Right kidney (tissue), 1 donor: ENCODE measurements at regions not wholly inside any gene's neighbourhood (a gene's known extent, or its start where the extent isn't known, plus 50 kb on each side); places are given as distances from the start of the nearest gene placed in this dataset.
"Not testable (repeated sequence)": the region's sequence is repeated elsewhere in the genome, so short reads cannot be mapped to it uniquely, and the experiment has no call there.

Source experiments
- DNase-seq: peaks from one replicate; pipeline ENCODE4 v3.0.0-alpha.2; 2016

DNA sequence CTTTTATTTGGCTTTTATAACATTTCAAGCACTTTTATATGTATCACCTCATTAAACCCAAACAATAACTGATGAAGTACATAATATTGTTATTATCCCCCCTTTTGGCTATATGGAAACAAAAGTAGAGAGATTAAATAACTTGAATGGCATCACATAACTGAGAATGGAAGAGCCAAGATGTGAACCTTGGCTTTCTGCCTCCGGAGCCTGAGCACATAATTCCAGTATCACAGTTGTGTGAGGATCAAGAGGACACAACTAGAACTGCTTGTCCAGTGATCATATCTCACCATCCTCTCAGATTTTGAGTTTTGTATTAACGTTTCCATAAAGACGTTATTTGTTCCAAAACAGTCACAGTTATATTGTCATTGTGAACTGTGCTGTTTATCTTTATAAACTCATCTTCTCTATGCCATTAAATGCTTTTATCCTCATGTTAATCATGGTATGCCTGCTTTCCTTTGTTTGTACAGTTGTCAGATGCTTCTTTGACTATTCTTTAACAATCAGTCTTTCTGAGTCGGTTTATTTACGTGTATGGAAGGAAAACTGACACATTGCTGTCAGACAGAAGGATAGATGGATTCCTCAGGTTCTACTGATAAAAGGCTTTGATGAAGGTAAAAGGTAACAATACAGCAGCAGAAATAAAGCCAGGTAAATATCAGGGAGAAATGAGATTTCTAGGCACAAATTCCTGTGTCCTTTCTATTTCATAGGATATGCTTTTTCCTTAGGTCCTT, 92.0 kb upstream of the FAM13C start:
- no peak for DNase-seq

GRCh38 chr10:59448616-59449015, 86.3 kb upstream of the FAM13C start:
- DNase-seq = no peak

DNA sequence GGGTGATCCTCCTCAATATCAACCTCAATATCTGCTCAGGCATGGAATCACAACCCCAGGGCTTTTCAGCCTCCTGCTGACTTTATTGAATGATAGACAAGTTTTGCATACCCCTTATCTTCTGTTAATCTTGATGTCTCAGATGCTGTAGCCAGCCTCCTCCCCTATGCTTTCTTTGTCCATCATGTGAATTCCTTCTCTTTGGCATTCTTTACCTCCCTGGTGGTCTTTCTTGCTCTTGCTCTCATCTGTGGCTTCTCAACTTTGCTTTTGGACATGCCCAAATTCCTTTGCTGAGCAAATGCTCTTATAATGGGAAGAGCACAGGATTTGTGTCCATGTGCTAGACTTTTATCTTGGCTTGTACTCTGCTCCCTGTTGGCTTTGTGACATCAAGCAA, 73.4 kb upstream of the FAM13C start:
- no peak for DNase-seq

DNA sequence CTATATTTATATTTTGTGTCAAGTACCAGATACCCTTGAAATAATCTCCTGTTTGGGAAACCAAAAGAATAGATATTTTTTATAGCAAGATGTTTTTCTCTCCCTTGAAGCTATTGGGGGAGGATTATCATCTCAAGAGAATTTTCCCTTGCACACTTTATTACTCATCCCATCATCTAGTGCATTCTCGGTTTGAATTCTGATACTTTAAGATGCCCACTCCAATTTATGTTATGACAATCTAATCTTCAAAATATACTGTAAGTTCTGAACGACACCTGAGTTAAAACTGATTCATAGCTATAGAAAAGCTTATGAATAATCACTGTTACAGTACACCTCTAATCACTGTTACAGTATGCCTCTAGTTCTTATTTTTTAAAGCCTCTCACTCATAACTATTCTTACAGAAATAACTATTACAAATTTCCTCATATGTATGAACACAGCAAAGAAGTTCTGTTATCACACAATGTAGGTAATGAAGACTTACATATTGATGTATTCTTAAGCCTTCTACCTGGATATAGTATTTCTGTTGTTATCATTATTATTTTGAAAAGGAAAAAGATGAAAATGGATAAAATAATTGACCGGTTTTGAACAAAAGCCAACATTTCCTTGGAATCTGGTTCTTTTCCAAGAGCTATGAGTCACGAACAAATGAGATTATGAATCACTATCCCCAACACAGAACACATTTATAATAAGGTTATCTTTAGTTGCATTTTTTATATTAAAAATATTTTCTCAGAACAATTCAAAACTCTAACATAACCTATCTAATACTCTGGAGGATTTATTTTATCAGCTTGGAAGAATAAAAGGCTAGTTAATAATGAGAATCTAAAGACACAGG, 72.3 kb upstream of the FAM13C start:
- no peak for DNase-seq

GRCh38 chr10:59433720-59434428, 71.5 kb upstream of the FAM13C start:
- DNase-seq = no peak

DNA sequence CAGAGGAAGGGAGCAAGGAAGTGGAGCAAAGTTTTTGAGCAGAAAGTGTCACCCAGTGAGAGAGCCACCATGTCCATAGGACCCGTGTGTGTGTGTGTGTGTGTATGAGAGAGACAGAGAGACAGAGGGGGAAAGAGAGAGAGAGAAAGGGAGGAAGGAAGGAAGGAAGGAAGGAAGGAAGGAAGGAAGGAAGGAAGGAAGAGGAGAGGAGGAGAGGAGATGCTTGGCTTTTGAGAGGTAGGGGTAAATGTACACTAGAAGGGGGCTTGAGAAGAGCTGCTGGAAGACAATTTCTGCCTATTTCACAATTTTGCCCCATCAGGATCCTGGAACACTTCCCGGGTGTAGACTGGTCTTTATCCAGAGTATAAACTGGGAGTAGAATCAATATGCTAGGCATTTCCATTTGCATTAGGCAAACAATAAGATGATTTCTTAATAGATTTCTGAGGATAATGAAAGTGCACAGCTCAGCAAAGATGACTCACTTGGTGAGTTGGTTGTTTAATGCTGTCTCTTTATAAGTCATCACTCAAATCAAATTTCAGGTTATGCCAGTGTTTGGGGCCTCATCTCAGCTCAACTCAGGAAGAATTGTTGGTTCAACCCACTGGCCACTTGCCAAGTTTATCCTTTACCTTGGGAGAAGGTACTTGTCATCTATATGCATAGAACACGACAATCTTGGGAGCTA, 70.0 kb upstream of the FAM13C start:
- DNase-seq = no peak

DNA sequence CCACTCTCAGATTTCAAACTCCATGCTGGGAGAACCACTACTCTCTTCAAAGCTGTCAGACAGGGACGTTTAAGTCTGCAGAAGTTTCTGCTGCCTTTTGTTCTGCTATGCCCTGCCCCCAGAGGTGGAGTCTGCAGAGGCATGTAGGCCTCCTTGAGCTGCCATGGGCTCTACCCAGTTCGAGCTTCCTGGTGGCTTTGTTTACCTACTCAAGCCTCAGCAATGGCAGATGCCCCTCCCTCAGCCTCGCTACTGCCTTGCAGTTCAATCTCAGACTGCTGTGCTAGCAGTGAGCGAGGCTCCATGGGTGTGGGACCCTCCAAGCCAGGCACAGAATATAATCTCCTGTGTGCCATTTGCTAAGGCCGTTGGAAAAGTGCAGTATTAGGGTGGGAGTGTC, 51.4 kb upstream of the FAM13C start:
- not testable (repeated sequence) for DNase-seq
